Choroid plexus epithelial cell (primary cell): ENCODE measurements at regions not wholly inside any gene's neighbourhood (a gene's known extent, or its start where the extent isn't known, plus 50 kb on each side); places are given as distances from the start of the nearest gene placed in this dataset.
A peak's percentile ranks its signal among the peaks of the same experiment; 100 is the strongest.

Experiments
- DNase-seq: peaks from one replicate; pipeline ENCODE4 v3.0.0-alpha.2; 2010; ENCODE audit warnings: low read depth
- H3K4me3 ChIP-seq: 2 replicates; pipeline ENCODE4 v1.5.1; 2011; ENCODE audit warnings: low read depth, mild to moderate bottlenecking, control low read depth, low read length, moderate library complexity
- CTCF ChIP-seq: conservative IDR thresholded peaks from 2 replicates; pipeline ENCODE4 v1.5.1; 2011; ENCODE audit warnings: low read depth, mild to moderate bottlenecking, control low read depth, inconsistent platforms, low read length, moderate library complexity

DNA sequence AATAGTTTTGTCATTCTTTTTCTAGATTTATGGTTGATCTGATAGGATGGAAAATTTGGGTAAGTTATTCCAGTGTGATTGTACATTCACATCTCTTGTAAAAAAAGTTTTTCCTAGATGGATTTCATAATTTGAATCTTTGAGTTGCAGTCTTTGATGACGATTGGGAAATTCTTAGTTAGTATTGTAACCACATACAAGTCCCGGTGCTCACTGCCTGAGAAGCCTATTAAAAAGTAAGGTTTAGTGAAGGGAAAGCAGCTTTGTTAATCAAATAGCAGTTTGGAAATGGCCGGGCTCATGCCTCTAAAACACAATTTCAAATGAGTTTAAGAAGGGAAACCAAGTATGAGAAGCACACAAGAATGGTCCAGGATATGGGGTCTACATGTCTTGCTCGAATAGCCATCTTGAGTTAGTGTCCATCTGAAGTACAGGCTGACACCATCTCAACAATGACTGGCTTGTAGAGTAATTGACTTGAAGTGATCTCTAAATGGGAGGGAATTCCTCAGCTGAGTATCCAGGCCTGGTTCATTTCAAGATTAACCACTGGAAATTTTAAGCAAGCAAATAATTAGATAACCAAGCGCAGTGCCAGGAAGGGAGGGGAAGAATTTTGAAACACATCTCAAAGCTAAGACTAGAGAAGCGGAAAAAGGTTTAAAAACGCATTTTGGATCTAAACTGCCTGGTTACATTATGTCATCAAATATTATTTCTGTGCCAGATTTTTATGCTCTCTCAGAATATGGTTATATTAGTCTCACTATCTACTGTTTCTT, 1145.6 kb upstream of the MIR17HG start:
- TF ChIP-seq CTCF: no peak
- DNase-seq: peak; percentile 28
- no peak overlapping the region for H3K4me3 ChIP-seq

DNA sequence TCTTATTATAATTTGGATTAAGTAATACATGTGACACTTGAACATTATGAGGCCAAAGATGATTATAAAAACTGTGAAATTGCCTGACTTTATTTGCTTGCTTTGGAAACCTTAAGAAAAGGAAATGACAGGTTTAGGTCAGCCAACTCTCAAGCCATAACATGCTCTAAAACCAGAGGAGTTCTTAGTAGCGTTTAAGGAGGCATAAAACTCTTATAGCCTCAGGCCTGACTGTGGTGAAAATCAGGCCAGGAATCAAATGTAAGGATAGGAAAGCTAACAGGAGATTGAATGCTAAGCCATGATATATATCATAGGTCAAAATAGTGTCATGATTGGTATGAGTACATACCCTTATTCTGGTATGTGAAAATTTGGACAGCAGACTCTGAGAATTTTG, 1142.4 kb upstream of the MIR17HG start:
- TF ChIP-seq CTCF: no peak
- no peak for DNase-seq
- no peak overlapping the region for H3K4me3 ChIP-seq

GRCh38 chr13:90205911-90206310, 1141.6 kb upstream of the MIR17HG start:
- no peak overlapping the region for H3K4me3 ChIP-seq
- no peak for DNase-seq
- TF ChIP-seq CTCF: no peak

- no peak overlapping the region for H3K4me3 ChIP-seq
- TF ChIP-seq CTCF: no peak
- no peak for DNase-seq
Observed at GRCh38 chr13:90217275-90217674, 1130.2 kb upstream of the MIR17HG start.

DNA sequence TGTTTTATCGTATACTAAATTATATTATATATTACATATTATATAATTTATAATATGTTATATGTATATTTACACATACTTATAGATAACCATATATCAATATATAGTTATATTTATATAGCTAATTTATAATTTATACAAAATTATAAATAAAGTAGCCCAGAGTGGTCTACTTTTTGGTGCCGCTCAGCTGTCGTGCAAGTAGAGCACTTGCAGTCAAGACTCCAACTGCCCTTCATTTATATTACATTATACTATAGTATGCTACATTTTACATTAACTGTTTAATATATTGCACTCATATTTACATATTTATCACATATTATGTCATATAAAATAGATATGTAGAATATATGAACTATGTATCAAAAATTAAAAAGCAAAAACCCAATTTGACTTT, 1124.7 kb upstream of the MIR17HG start:
- H3K4me3 ChIP-seq: no peak overlapping the region
- TF ChIP-seq CTCF: no peak
- DNase-seq: no peak

DNA sequence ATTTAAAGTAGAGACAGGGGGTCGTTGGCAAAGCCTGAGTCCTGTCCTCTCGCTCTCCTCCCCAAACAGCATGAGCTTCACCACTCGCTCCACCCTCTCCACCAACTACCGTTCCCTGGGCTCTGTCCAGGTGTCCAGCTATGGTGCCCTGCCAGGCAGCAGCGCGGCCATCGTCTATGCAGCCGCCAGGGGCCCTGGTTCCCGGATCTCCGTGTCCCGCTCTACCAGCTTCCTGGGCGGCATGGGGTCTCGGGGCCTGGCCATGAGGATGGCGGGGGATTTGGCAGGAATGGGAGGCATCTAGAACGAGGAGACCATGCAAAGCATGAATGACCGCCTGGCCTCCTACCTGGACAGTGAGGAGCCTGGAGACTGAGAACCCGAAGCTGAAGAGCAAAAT, 1117.2 kb upstream of the MIR17HG start:
- no peak for TF ChIP-seq CTCF
- no peak for DNase-seq
- no peak overlapping the region for H3K4me3 ChIP-seq

DNA sequence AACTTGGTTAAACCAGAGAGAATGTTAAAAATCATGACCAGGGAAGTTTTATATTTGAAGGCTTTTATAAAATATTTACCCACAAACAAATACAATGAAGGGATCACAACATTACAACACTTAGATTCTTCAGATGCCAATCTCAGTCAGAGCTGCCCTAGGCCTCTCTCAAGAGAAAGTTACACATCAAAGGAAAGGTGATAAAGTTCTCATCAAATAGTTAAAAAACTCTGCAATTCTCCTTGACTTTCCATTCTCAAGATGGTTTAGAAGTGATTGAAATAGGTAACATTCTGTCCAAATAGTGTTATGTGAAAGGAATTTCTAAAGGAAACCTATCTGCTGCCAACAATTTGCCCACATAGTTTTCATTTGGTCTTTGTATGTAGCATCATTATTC, 1115.2 kb upstream of the MIR17HG start:
- no peak overlapping the region for H3K4me3 ChIP-seq
- no peak for TF ChIP-seq CTCF
- peak; percentile 55 for DNase-seq
